Erythroblast (primary cell): ENCODE measurements at regions not wholly inside any gene's neighbourhood (a gene's known extent, or its start where the extent isn't known, plus 50 kb on each side); places are given as distances from the start of the nearest gene placed in this dataset.

Experiments used
- GATA1 ChIP-seq: IDR thresholded peaks from 2 replicates; pipeline ENCODE4 v1.6.1; 2011; ENCODE audit warnings: low read depth, mild to moderate bottlenecking, control low read depth, low read length, moderate library complexity
- POLR2A ChIP-seq: IDR thresholded peaks from 2 replicates; pipeline ENCODE4 v1.6.1; 2011; ENCODE audit warnings: mild to moderate bottlenecking, low read length

- TF ChIP-seq POLR2A, result no peak
- TF ChIP-seq GATA1, result no peak
Measured at GRCh38 chr1:59172693-59173092, 124.2 kb upstream of the FGGY start.
